T-cell (primary cell): ENCODE measurements at regions not wholly inside any gene's neighbourhood (a gene's known extent, or its start where the extent isn't known, plus 50 kb on each side); places are given as distances from the start of the nearest gene placed in this dataset.

Experiments
- ATAC-seq, 4 experiments: fragments of 200-7000 bp in 3 of 4; fragments of 150-1000 bp in 1 of 4; cut with Tn5 transposase; replicated peaks in 1 of 4; 1 replicate in 3 of 4; 2 replicates in 1 of 4; pipeline ENCODE4 v1.10.0; 2021; ENCODE audit warnings: moderate library complexity in 3 of 4, mild to moderate bottlenecking in 2 of 4, moderate number of reproducible peaks in 1 of 4
- CTCF ChIA-PET, 2 donors: fragments of 300-600 bp; sonication (Branson Sonifier 250); formaldehyde crosslinking; loops; one replicate each; lab custom pipeline; 2022; ENCODE audit warnings: antibody characterized with exemption in 2 of 2; lab: Charles Lee
- POLR2A ChIA-PET, 2 donors: fragments of 300-600 bp; sonication (Branson Sonifier 250); formaldehyde crosslinking; loops; one replicate each; lab custom pipeline; 2022; ENCODE audit warnings: antibody characterized with exemption in 2 of 2; lab: Charles Lee
- DNase-seq, 35 experiments: peaks; one replicate each; pipeline versions ENCODE4 v3.0.0 to v3.0.0-alpha.2; 2013 to 2023
- H3K27ac ChIP-seq: one replicate; pipeline ENCODE4 v1.5.1; 2013; ENCODE audit warnings: low read length
- H3K27me3 ChIP-seq, 2 experiments: replicated peaks in 1 of 2; 1 replicate in 1 of 2; 2 replicates in 1 of 2; pipeline versions ENCODE4 v1.6.1 to v1.7.0; 2013; ENCODE audit warnings: low read length in 1 of 2, mixed read lengths in 1 of 2; ENCODE audit not compliant: control insufficient read depth in 2 of 2, insufficient read depth in 2 of 2; ENCODE audit errors: extremely low read depth in 1 of 2
- H3K36me3 ChIP-seq, 2 donors: 1 replicate in 1 of 2; 2 replicates in 1 of 2; pipeline versions ENCODE4 v1.6.1 to v1.7.0; 2013; ENCODE audit warnings: low read length in 1 of 2; ENCODE audit not compliant: control insufficient read depth in 2 of 2, insufficient read depth in 1 of 2; ENCODE audit errors: extremely low read depth in 1 of 2
- H3K4me1 ChIP-seq, 2 experiments: 1 replicate in 1 of 2; 2 replicates in 1 of 2; pipeline versions ENCODE4 v1.6.1 to v1.7.0; 2013; ENCODE audit warnings: low read length in 2 of 2, mixed read lengths in 1 of 2; ENCODE audit not compliant: insufficient read depth in 2 of 2, control insufficient read depth in 1 of 2; ENCODE audit errors: extremely low read depth in 1 of 2
- H3K4me3 ChIP-seq, 2 donors: 1 replicate in 1 of 2; 2 replicates in 1 of 2; pipeline versions ENCODE4 v1.5.1 to v1.7.0; 2013; ENCODE audit warnings: mild to moderate bottlenecking in 2 of 2, low read length in 1 of 2, moderate library complexity in 1 of 2; ENCODE audit not compliant: control insufficient read depth in 1 of 2; ENCODE audit errors: extremely low read depth in 1 of 2
- H3K9me3 ChIP-seq: 2 replicates; pipeline ENCODE4 v1.7.0; 2013
- H3K27ac Mint-ChIP-seq, 2 donors: one replicate each; pipeline ENCODE4 v1.8.0; 2020 to 2021; ENCODE audit warnings: mild to moderate bottlenecking in 2 of 2, mixed read lengths in 2 of 2
- H3K27me3 Mint-ChIP-seq, 2 donors: one replicate each; pipeline ENCODE4 v1.8.0; 2021 to 2022; ENCODE audit warnings: mixed read lengths in 2 of 2
- H3K36me3 Mint-ChIP-seq: one replicate; pipeline ENCODE4 v1.8.0; 2021; ENCODE audit warnings: mixed read lengths
- H3K4me1 Mint-ChIP-seq, 3 donors: one replicate each; pipeline ENCODE4 v1.8.0; 2020 to 2022; ENCODE audit warnings: mixed read lengths in 3 of 3, mild to moderate bottlenecking in 1 of 3
- H3K4me3 Mint-ChIP-seq, 3 donors: one replicate each; pipeline ENCODE4 v1.8.0; 2020 to 2022; ENCODE audit warnings: mild to moderate bottlenecking in 3 of 3, mixed read lengths in 3 of 3, moderate library complexity in 3 of 3
- H3K9me3 Mint-ChIP-seq, 3 donors: one replicate each; pipeline ENCODE4 v1.8.0; 2020 to 2022; ENCODE audit warnings: mixed read lengths in 3 of 3
- WGBS: methylation state at CpG from one replicate; pipeline ENCODE4 v1.1.5; 2013; ENCODE audit warnings: missing lambda C conversion rate; ENCODE audit not compliant: insufficient coverage; 5-methylcytosine and 5-hydroxymethylcytosine counted together

- no peak for DNase-seq
- WGBS: no CpG with 5 or more reads among the region's 9 CpGs
- H3K27me3 Mint-ChIP-seq: no peaks in the 10 kb centered on the region
- H3K4me1 ChIP-seq: no peaks in the 10 kb centered on the region
- no peak overlapping the region for H3K4me3 Mint-ChIP-seq
- no peaks in the 10 kb centered on the region for H3K36me3 ChIP-seq
- no peaks in the 10 kb centered on the region for H3K27me3 ChIP-seq
- peaks cover 0 to 6% (median 5%) of the 10 kb centered on the region in 3 donors for H3K9me3 Mint-ChIP-seq
- H3K27ac ChIP-seq: no peak overlapping the region
- ChIA-PET CTCF (no interaction called here), POLR2A (no interaction called here)
- no peak overlapping the region for H3K27ac Mint-ChIP-seq
- no peak overlapping the region for H3K4me3 ChIP-seq
- H3K4me1 Mint-ChIP-seq: no peaks in the 10 kb centered on the region
- ATAC-seq: no peak
- H3K36me3 Mint-ChIP-seq: no peaks in the 10 kb centered on the region
- H3K9me3 ChIP-seq: no peaks in the 10 kb centered on the region
Measured at GRCh38 chr4:125398263-125399002, 83.7 kb downstream of the FAT4 start.

- Histone ChIP-seq H3K4me3 (no peak overlapping the region), H3K9me3 (no peaks in the 10 kb centered on the region), H3K36me3 (no peaks in the 10 kb centered on the region), H3K4me1 (no peaks in the 10 kb centered on the region), H3K27ac (no peak overlapping the region), H3K27me3 (no peaks in the 10 kb centered on the region)
- Mint-ChIP-seq H3K27me3 (no peaks in the 10 kb centered on the region), H3K27ac (no peak overlapping the region), H3K4me3 (no peak overlapping the region), H3K9me3 (peaks cover 0 to 7% (median 6%) of the 10 kb centered on the region in 3 donors), H3K4me1 (no peaks in the 10 kb centered on the region), H3K36me3 (no peaks in the 10 kb centered on the region)
- ATAC-seq (no peak), DNase-seq (no peak)
- WGBS: no CpG with 5 or more reads among the region's 3 CpGs
- CTCF ChIA-PET: interaction anchor here in 1 of 2 donors (0.6 kb wide), 1 partner anchor 1057 kb away, joined by 4 read pairs; no protein-coding TSS in a partner anchor
- POLR2A ChIA-PET: no interaction called here
Measured at GRCh38 chr4:125400756-125401155, 86.0 kb downstream of the FAT4 start.

- peaks cover 0 to 6% (median 3%) of the 10 kb centered on the region in 3 donors for H3K9me3 Mint-ChIP-seq
- Histone ChIP-seq H3K27me3 (no peaks in the 10 kb centered on the region), H3K36me3 (no peaks in the 10 kb centered on the region), H3K27ac (no peak overlapping the region), H3K4me3 (no peak overlapping the region), H3K4me1 (no peaks in the 10 kb centered on the region), H3K9me3 (no peaks in the 10 kb centered on the region)
- CTCF ChIA-PET: no interaction called here
- no peaks in the 10 kb centered on the region for H3K36me3 Mint-ChIP-seq
- WGBS: no CpG with 5 or more reads among the region's 2 CpGs
- DNase-seq (no peak), ATAC-seq (no peak)
- no peak overlapping the region for H3K27ac Mint-ChIP-seq
- no peak overlapping the region for H3K4me3 Mint-ChIP-seq
- no peaks in the 10 kb centered on the region for H3K4me1 Mint-ChIP-seq
- no peaks in the 10 kb centered on the region for H3K27me3 Mint-ChIP-seq
- POLR2A ChIA-PET: no interaction called here
Measured at GRCh38 chr4:125401784-125402183, 87.0 kb downstream of the FAT4 start.

DNA sequence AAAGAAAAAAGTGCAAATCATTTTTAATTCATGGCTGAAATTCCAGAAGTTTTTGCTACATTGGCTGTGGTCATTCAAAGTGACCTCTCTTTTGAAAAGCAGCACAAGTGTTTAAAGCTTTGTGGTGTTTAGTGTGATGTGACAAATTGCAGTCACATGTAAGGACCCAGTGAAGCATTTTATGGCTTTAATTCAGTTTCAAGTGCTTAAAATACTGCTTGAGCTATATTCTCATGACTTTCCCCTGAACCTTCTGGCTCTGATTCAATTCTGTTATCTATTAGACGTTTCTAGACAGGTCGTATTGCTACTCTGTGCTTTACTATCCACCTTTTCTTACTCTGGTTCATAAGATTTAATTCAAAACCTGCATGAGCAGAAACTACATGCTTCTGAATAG, 105.8 kb downstream of the FAT4 start:
- H3K4me3 Mint-ChIP-seq: no peak overlapping the region
- H3K27me3 ChIP-seq: no peaks in the 10 kb centered on the region
- no peak overlapping the region for H3K27ac ChIP-seq
- H3K9me3 ChIP-seq: no peaks in the 10 kb centered on the region
- H3K36me3 ChIP-seq: no peaks in the 10 kb centered on the region
- DNase-seq (no peak), ATAC-seq (no peak)
- no peaks in the 10 kb centered on the region for H3K36me3 Mint-ChIP-seq
- H3K4me3 ChIP-seq: no peak overlapping the region
- ChIA-PET POLR2A (no interaction called here), CTCF (no interaction called here)
- peaks cover 12% of the 10 kb centered on the region in 3 donors for H3K9me3 Mint-ChIP-seq
- no CpG with 5 or more reads among the region's 2 CpGs for WGBS
- no peak overlapping the region for H3K27ac Mint-ChIP-seq
- H3K4me1 ChIP-seq: no peaks in the 10 kb centered on the region
- H3K27me3 Mint-ChIP-seq: no peaks in the 10 kb centered on the region
- H3K4me1 Mint-ChIP-seq: no peaks in the 10 kb centered on the region

DNA sequence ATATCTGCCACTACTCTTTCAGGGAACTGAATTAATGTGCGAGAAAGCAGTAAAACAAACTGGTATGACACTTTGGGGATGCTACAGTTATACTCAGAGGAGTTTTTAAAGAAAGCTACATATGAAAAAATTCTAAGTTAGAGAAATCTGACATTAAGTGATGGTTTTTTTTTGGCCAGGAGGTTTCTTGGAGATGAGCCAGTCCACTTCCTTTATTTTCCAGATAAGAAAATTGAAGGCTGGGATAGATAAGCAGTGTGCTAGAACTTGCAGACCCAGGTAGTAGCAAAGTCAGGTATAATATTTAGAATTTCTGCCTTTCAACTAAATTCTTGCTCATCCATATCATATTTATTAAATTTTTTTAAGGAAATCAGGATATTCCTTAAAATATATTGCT, 106.8 kb downstream of the FAT4 start:
- Histone ChIP-seq H3K4me3 (no peak overlapping the region), H3K4me1 (no peaks in the 10 kb centered on the region), H3K27ac (no peak overlapping the region), H3K27me3 (no peaks in the 10 kb centered on the region), H3K9me3 (no peaks in the 10 kb centered on the region), H3K36me3 (no peaks in the 10 kb centered on the region)
- DNase-seq: no peak
- Mint-ChIP-seq H3K27me3 (no peaks in the 10 kb centered on the region), H3K4me1 (no peaks in the 10 kb centered on the region), H3K9me3 (peaks cover 12% of the 10 kb centered on the region in 3 donors), H3K4me3 (no peak overlapping the region), H3K36me3 (no peaks in the 10 kb centered on the region), H3K27ac (no peak overlapping the region)
- ChIA-PET CTCF (no interaction called here), POLR2A (no interaction called here)
- no peak for ATAC-seq
- WGBS: 50% methylated on average over 1 of the region's 1 CpG

DNA sequence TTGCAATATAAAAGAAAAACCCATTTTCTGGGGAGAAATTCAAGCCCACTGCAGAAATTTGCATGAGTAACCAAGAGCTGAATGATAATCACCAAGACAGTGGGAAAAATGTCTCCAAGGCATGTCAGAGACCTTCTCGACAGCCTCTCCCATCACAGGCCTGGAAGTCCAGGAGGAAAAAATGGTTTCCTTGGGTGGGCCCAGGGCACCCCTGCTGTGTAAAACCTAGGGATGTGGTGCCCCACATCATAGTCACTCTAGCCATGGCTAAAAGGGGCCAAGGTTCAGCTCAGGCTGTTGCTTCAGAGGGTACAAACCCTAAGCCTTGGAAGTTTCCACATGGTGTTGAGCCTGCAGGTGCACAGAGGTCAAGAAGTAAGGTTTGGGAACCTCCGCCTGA, 108.4 kb downstream of the FAT4 start:
- Histone ChIP-seq H3K9me3 (no peaks in the 10 kb centered on the region), H3K27me3 (no peaks in the 10 kb centered on the region), H3K27ac (no peak overlapping the region), H3K36me3 (no peaks in the 10 kb centered on the region), H3K4me3 (no peak overlapping the region), H3K4me1 (no peaks in the 10 kb centered on the region)
- 88% methylated on average over 1 of the region's 2 CpGs for WGBS
- POLR2A ChIA-PET: no interaction called here
- ATAC-seq (no peak), DNase-seq (no peak)
- Mint-ChIP-seq H3K27ac (no peak overlapping the region), H3K4me1 (no peaks in the 10 kb centered on the region), H3K27me3 (no peaks in the 10 kb centered on the region), H3K36me3 (no peaks in the 10 kb centered on the region), H3K9me3 (peaks cover 12% of the 10 kb centered on the region in 3 donors), H3K4me3 (no peak overlapping the region)
- CTCF ChIA-PET: no interaction called here
